RWPE1 (cell line): ENCODE measurements at regions not wholly inside any gene's neighbourhood (a gene's known extent, or its start where the extent isn't known, plus 50 kb on each side); places are given as distances from the start of the nearest gene placed in this dataset.
"Not testable (repeated sequence)": the region's sequence is repeated elsewhere in the genome, so short reads cannot be mapped to it uniquely, and the experiment has no call there.

ENCODE experiments used
- CTCF ChIA-PET: fragments of 350-600 bp; sonication (Branson Sonifier 250); formaldehyde crosslinking; extraction: SDS; loops from one replicate; lab custom pipeline; 2021; lab: Yijun Ruan, JAX
- POLR2A ChIA-PET: fragments of 400-600 bp; formaldehyde crosslinking; extraction: SDS; loops from one replicate; lab custom pipeline; 2020; ENCODE audit warnings: antibody characterized with exemption; ENCODE audit not compliant: low non-redundant PET; lab: Yijun Ruan, JAX
- DNase-seq: peaks from one replicate; pipeline ENCODE4 v3.0.0; 2012; ENCODE audit warnings: low spot score
- H3K27ac ChIP-seq: fragments of 450-650 bp; 2 replicates; pipeline ENCODE4 v1.5.1; 2017
- TF ChIP-seq, protein P1 (sequence below): fragments of 450-650 bp; conservative IDR thresholded peaks from 2 replicates; pipeline ENCODE4 v1.5.1; 2017; ENCODE audit warnings: low read depth, mild to moderate bottlenecking

DNA sequence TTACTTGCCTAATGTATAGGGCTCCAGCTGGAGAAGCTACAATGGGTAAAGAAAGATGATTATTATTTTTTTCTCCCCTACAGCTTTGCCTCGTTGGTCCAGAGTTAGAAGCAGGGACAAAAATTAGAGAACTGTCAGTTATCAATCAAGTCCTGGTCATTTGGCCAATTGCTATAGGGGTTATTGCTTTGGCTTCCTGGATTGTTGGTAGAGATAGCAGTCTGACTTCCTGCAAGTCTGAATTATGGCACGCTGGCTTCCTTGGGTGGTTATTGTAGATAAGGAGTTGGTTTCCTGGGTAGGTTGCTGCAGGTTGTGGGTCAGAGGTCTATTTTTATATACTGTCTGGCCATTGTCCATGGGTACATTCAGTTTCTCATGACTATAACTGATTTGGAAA is 84.7 kb upstream of the ELAC2 start:
- DNase-seq, result no peak
- H3K27ac ChIP-seq, result no peak overlapping the region
- TF ChIP-seq, protein P1, sequence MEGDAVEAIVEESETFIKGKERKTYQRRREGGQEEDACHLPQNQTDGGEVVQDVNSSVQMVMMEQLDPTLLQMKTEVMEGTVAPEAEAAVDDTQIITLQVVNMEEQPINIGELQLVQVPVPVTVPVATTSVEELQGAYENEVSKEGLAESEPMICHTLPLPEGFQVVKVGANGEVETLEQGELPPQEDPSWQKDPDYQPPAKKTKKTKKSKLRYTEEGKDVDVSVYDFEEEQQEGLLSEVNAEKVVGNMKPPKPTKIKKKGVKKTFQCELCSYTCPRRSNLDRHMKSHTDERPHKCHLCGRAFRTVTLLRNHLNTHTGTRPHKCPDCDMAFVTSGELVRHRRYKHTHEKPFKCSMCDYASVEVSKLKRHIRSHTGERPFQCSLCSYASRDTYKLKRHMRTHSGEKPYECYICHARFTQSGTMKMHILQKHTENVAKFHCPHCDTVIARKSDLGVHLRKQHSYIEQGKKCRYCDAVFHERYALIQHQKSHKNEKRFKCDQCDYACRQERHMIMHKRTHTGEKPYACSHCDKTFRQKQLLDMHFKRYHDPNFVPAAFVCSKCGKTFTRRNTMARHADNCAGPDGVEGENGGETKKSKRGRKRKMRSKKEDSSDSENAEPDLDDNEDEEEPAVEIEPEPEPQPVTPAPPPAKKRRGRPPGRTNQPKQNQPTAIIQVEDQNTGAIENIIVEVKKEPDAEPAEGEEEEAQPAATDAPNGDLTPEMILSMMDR, result no peak
- ChIA-PET CTCF (interaction anchor here (0.7 kb wide), 1 partner anchor 12 kb away, joined by 3 read pairs; no protein-coding TSS in a partner anchor), POLR2A (no interaction called here)

DNA sequence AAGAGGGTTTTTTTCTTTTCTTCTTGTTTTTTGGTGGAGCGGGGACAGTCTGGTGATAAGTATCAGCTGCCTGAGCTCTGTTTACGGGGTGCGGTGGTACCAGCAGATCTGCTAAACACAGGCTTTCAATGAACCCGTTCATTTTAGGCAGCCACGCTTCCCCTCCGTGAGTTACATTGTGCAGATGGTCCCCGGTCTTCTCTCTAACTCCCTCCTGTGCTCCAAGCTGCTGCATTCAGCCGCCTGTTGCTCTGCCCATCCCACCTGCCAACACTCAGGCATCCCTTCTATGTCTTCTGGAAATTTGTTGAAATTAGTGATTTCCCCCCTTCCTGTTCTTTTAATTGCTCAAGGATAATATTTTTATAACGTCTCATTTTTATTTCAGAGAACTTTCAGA is 82.1 kb upstream of the ELAC2 start:
- POLR2A ChIA-PET, result no interaction called here
- CTCF ChIA-PET, result interaction anchor here (1.3 kb wide), 1 partner anchor 69 kb away, joined by 4 read pairs; no protein-coding TSS in a partner anchor

GRCh38 chr17:13099089-13099735 is 81.4 kb upstream of the ELAC2 start:
- H3K27ac ChIP-seq, result no peak overlapping the region
- ChIA-PET POLR2A (no interaction called here), CTCF (no interaction called here)
- DNase-seq, result no peak
- TF ChIP-seq, protein P1, result no peak

More for the DNA sequence above, 82.1 kb upstream of the ELAC2 start:
- no peak overlapping the region for H3K27ac ChIP-seq
- TF ChIP-seq, protein P1, result no peak
- no peak for DNase-seq

DNA sequence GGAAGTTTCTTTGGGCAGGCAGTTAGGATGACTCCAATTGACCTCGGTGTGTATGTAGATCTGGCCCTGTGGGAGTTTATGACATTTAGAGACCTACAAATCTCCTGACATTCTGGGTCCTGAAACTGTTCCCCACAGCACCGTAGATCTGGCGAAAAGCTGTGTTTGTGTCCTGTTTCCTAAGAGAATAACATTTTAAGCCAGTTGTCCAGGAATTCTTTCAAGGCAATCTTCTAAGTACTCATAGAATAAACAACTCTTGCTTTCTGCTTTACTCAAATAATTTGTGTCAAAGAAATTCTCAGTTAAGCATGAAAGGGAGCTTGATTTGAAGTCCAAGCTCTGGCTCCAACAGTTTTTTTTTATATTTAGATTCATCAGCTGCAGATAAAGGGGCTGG is 78.5 kb upstream of the ELAC2 start:
- H3K27ac ChIP-seq, result no peak overlapping the region
- no peak for DNase-seq
- TF ChIP-seq, protein P1, result no peak
- ChIA-PET CTCF (no interaction called here), POLR2A (no interaction called here)

- CTCF ChIA-PET, POLR2A ChIA-PET, DNase-seq: not testable (repeated sequence)
Measured at GRCh38 chr17:13092010-13092409, 74.2 kb upstream of the ELAC2 start.

DNA sequence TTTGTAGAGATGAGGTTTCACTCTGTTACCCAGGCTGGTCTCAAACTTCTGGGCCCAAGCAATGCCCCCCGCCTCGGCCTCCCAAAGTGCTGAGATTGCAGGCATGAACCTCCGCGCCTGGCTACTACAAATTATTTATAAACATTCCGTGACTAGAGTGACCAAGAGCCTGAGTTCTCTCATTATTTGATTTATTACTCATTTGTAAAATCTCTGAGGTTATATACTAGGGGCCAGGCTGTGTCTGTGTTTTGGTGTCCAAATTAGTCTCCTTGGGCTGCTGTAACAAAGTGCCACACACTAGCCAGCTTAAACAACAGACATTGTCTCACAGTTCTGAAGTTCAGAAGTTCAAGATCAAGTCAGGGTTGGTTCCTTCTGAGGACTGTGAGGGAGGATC is 70.8 kb upstream of the ELAC2 start:
- TF ChIP-seq, protein P1, result no peak
- no peak for DNase-seq
- POLR2A ChIA-PET, result no interaction called here
- H3K27ac ChIP-seq, result no peak overlapping the region
- CTCF ChIA-PET, result interaction anchor here (0.7 kb wide), 1 partner anchor 536 kb away, joined by 3 read pairs; no protein-coding TSS in a partner anchor

More at GRCh38 chr17:13092010-13092409, 74.2 kb upstream of the ELAC2 start:
- not testable (repeated sequence) for H3K27ac ChIP-seq

GRCh38 chr17:13087802-13088201 is 70.0 kb upstream of the ELAC2 start:
- ChIA-PET CTCF (no interaction called here), POLR2A (no interaction called here)
- no peak overlapping the region for H3K27ac ChIP-seq
- TF ChIP-seq, protein P1, result no peak
- no peak for DNase-seq
